ENCODE measurements at regions not wholly inside any gene's neighbourhood (a gene's known extent, or its start where the extent isn't known, plus 50 kb on each side); places are given as distances from the start of the nearest gene placed in this dataset.

GRCh38 chr7:94244760-94245159, 149.9 kb upstream of the COL1A2 start (continued):
- TF ChIP-seq CHD7 (IDR thresholded peaks at IDR 0.05; ENCODE audit: insufficient replicate concordance, low read length): no peak
- TF ChIP-seq SP1 (IDR thresholded peaks at IDR 0.05; ENCODE audit: low read depth, low read length): no peak
- TF ChIP-seq SIX5 (IDR thresholded peaks at IDR 0.05; ENCODE audit: low read depth, low read length): no peak
- TF ChIP-seq TBP (IDR thresholded peaks at IDR 0.05; ENCODE audit: low read depth, low read length): no peak
- no peak for TF ChIP-seq TEAD4 (IDR thresholded peaks at IDR 0.05; ENCODE audit: low read depth, low read length)
- no peak for TF ChIP-seq POU5F1 (IDR thresholded peaks at IDR 0.05; ENCODE audit: low read depth, low read length)
- TF ChIP-seq CTCF (IDR thresholded peaks at IDR 0.05; ENCODE audit: control extremely low read depth in 1 of 3, insufficient read depth in 1 of 3, low read depth in 1 of 3, low read length in 3 of 3): no peak
- TF ChIP-seq POLR2A (IDR thresholded peaks at IDR 0.05; ENCODE audit: control extremely low read depth in 1 of 2, low read depth in 2 of 2, low read length in 2 of 2): no peak

All from H1 (cell line).